Activated CD8-positive, alpha-beta T cell treated with anti-CD3 and anti-CD28 coated beads, Interleukin-2, amount 10 ng/mL, durations not matched to agents 7 days and 5 days (primary cell): ENCODE measurements at regions not wholly inside any gene's neighbourhood (a gene's known extent, or its start where the extent isn't known, plus 50 kb on each side); places are given as distances from the start of the nearest gene placed in this dataset.
"Not testable (repeated sequence)": the region's sequence is repeated elsewhere in the genome, so short reads cannot be mapped to it uniquely, and the experiment has no call there.

Source experiments
- ATAC-seq: fragments of 150-1000 bp; cut with Tn5 transposase; one replicate; pipeline ENCODE4 v1.10.0; 2021; ENCODE audit warnings: moderate library complexity
- CTCF ChIA-PET: fragments of 350-600 bp; sonication (Branson Sonifier 250); formaldehyde crosslinking; loops from one replicate; lab custom pipeline; 2021; ENCODE audit warnings: antibody characterized with exemption; lab: Charles Lee
- POLR2A ChIA-PET: fragments of 350-600 bp; sonication (Branson Sonifier 250); formaldehyde crosslinking; loops from one replicate; lab custom pipeline; 2021; ENCODE audit warnings: antibody characterized with exemption; lab: Charles Lee
- DNase-seq: peaks from one replicate; pipeline ENCODE4 v3.0.0-alpha.2; 2020
- H3K27ac Mint-ChIP-seq: one replicate; pipeline ENCODE4 v1.8.0; 2021; ENCODE audit warnings: mild to moderate bottlenecking, mixed read lengths
- H3K27me3 Mint-ChIP-seq: one replicate; pipeline ENCODE4 v1.8.0; 2021; ENCODE audit warnings: low read depth, mixed read lengths
- H3K36me3 Mint-ChIP-seq: one replicate; pipeline ENCODE4 v1.8.0; 2021; ENCODE audit warnings: low read depth, mixed read lengths
- H3K4me1 Mint-ChIP-seq: one replicate; pipeline ENCODE4 v1.8.0; 2021; ENCODE audit warnings: low read depth, mixed read lengths
- H3K4me3 Mint-ChIP-seq: one replicate; pipeline ENCODE4 v1.8.0; 2021; ENCODE audit warnings: mild to moderate bottlenecking, mixed read lengths
- H3K9me3 Mint-ChIP-seq: one replicate; pipeline ENCODE4 v1.8.0; 2022; ENCODE audit warnings: mixed read lengths; ENCODE audit not compliant: insufficient read depth

DNA sequence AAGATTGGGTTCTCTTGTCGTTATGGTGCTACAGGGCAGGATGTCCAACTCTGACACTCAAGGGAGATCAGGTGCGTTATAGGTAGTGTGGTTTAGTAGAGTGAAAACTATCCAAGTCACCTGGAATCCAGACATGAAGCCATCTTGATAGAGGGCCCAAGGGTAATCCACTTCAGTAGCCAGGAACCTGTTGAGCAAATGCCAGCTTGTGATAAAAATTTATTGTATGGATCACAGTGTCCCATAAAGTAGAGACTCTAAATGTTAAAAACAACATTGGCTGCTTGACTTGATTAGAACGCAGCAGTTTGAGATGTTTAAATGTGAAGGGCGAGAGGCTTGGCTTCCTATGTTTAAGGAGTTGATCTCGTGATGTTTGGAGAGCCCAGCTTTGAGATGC, 105.7 kb upstream of the GMDS start:
- H3K4me3 Mint-ChIP-seq = no peak overlapping the region
- no peak for DNase-seq
- H3K36me3 Mint-ChIP-seq = no peaks in the 10 kb centered on the region
- POLR2A ChIA-PET = interaction anchor here (1.2 kb wide), 1 partner anchor 142 kb away, joined by 3 read pairs; no protein-coding TSS in a partner anchor
- H3K27me3 Mint-ChIP-seq = no peaks in the 10 kb centered on the region
- ATAC-seq = no peak
- no peaks in the 10 kb centered on the region for H3K4me1 Mint-ChIP-seq
- no peaks in the 10 kb centered on the region for H3K9me3 Mint-ChIP-seq
- H3K27ac Mint-ChIP-seq = no peak overlapping the region
- CTCF ChIA-PET = interaction anchor here (0.9 to 1.9 kb wide), 4 partner anchors 142 to 754 kb away, joined by 3 to 12 read pairs (median 3); no protein-coding TSS in a partner anchor

DNA sequence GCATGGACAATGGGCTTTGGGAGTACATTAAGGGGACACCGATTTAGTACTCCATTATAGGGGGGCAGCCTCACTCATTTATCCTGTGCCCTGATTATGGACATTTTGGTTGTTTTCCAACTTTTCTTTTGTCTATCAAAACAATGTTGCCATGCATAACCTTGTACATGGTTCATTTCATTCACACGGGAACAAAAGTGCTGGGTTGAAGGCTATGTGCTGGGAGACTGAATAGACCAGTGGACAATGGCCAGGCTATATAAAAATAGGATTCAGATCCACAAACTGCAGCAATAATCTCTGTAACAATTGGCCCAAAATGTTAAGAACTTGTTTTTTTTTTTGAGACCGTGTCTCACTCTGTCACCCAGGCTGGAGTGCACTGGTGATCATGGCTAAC, 100.7 kb upstream of the GMDS start:
- no peak for DNase-seq
- ATAC-seq = no peak
- Mint-ChIP-seq H3K4me3 (no peak overlapping the region), H3K27me3 (no peaks in the 10 kb centered on the region), H3K4me1 (no peaks in the 10 kb centered on the region), H3K36me3 (no peaks in the 10 kb centered on the region), H3K9me3 (peaks cover 6% of the 10 kb centered on the region), H3K27ac (no peak overlapping the region)
- POLR2A ChIA-PET = no interaction called here
- CTCF ChIA-PET = no interaction called here

GRCh38 chr6:2344319-2344905, 99.0 kb upstream of the GMDS start:
- Mint-ChIP-seq H3K9me3 (peaks cover 12% of the 10 kb centered on the region), H3K4me1 (no peaks in the 10 kb centered on the region), H3K27ac (no peak overlapping the region), H3K4me3 (no peak overlapping the region), H3K27me3 (no peaks in the 10 kb centered on the region), H3K36me3 (no peaks in the 10 kb centered on the region)
- ATAC-seq (no peak), DNase-seq (no peak)
- POLR2A ChIA-PET = no interaction called here
- CTCF ChIA-PET = no interaction called here

DNA sequence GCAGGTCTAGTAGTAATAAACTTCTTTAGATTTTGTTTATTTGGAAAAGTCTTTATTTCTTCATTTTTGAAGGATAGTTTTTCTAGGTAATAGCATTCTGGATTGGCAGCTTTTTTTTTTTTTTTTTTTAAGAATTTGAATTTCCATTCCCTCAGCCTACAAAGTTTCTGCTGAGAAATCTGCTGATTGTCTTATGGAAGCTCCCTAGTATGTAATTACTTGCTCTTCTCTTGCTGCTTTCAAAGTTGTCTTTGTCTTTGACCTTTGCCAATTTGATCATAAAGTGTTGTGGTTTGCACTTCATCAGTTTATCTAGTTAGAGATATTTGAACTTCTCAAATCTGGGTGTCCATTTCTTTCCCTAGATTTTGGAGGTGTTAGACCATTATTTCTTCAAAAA, 82.2 kb upstream of the GMDS start:
- ChIA-PET POLR2A (no interaction called here), CTCF (no interaction called here)
- no peak for ATAC-seq
- no peak overlapping the region for H3K27ac Mint-ChIP-seq
- peaks cover 2% of the 10 kb centered on the region for H3K4me1 Mint-ChIP-seq
- peaks cover 27% of the 10 kb centered on the region for H3K9me3 Mint-ChIP-seq
- H3K36me3 Mint-ChIP-seq = peaks cover 13% of the 10 kb centered on the region
- DNase-seq = no peak
- H3K27me3 Mint-ChIP-seq = no peaks in the 10 kb centered on the region
- H3K4me3 Mint-ChIP-seq = no peak overlapping the region

GRCh38 chr6:2324166-2324953, 79.0 kb upstream of the GMDS start:
- ATAC-seq (no peak), DNase-seq (no peak)
- Mint-ChIP-seq H3K4me3 (no peak overlapping the region), H3K4me1 (peaks cover 2% of the 10 kb centered on the region), H3K27ac (no peak overlapping the region), H3K27me3 (no peaks in the 10 kb centered on the region), H3K36me3 (peaks cover 13% of the 10 kb centered on the region), H3K9me3 (peaks cover 38% of the 10 kb centered on the region)
- POLR2A ChIA-PET = no interaction called here
- CTCF ChIA-PET = no interaction called here

GRCh38 chr6:2317498-2317897, 72.1 kb upstream of the GMDS start:
- H3K9me3 Mint-ChIP-seq = peaks cover 24% of the 10 kb centered on the region
- H3K27ac Mint-ChIP-seq, ATAC-seq, DNase-seq, POLR2A ChIA-PET, H3K4me3 Mint-ChIP-seq, CTCF ChIA-PET, H3K36me3 Mint-ChIP-seq, H3K4me1 Mint-ChIP-seq, H3K27me3 Mint-ChIP-seq: not testable (repeated sequence)

GRCh38 chr6:2314641-2315040, 69.2 kb upstream of the GMDS start:
- DNase-seq (no peak), ATAC-seq (no peak)
- Mint-ChIP-seq H3K27me3 (no peaks in the 10 kb centered on the region), H3K27ac (no peak overlapping the region), H3K9me3 (peaks cover 17% of the 10 kb centered on the region), H3K4me3 (no peak overlapping the region), H3K4me1 (no peaks in the 10 kb centered on the region), H3K36me3 (peaks cover 2% of the 10 kb centered on the region)
- POLR2A ChIA-PET = no interaction called here
- CTCF ChIA-PET = no interaction called here

DNA sequence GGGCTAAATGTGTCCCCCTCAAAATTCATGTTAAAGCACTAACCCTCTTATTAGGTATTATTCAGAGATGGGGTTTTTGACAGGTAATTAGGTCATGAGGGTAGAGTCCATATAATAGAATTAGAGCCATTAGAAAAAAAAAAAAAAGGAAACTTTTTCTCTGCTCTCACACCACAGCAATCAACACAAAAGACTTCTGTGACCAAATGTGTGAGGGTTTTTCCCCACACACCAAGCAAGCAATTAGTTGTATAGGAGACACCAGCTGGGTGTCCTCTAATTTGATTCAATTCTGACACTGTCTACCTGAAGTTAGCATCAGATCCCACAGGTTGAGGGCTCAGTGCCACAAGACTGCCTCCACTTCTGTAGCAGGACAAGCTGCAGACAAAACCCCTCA, 64.6 kb upstream of the GMDS start:
- Mint-ChIP-seq H3K27me3 (no peaks in the 10 kb centered on the region), H3K4me3 (no peak overlapping the region), H3K4me1 (no peaks in the 10 kb centered on the region), H3K9me3 (peaks cover 17% of the 10 kb centered on the region), H3K36me3 (no peaks in the 10 kb centered on the region), H3K27ac (no peak overlapping the region)
- ChIA-PET POLR2A (no interaction called here), CTCF (no interaction called here)
- ATAC-seq (no peak), DNase-seq (no peak)

DNA sequence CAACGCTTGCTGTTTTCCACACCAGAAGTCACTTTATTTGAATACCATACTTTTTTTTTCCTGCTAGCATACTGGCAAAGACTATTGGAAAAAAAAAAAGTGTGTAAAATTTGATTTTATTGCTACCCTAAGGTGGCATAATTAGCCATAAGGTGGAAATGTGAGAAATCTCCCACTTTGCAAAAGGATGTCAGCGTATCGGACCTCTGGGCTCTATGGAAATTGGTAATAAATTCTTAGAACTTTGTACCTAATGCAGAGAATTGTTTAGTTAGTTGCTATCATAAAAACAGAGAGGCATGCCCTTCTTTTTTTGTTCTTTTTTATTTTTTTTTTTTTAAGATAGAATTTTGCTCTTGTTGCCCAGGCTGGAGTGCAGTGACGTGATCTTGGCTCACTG, 63.7 kb upstream of the GMDS start:
- Mint-ChIP-seq H3K27ac (no peak overlapping the region), H3K4me3 (no peak overlapping the region), H3K27me3 (no peaks in the 10 kb centered on the region), H3K4me1 (no peaks in the 10 kb centered on the region), H3K9me3 (peaks cover 13% of the 10 kb centered on the region), H3K36me3 (no peaks in the 10 kb centered on the region)
- ATAC-seq = no peak
- POLR2A ChIA-PET = no interaction called here
- CTCF ChIA-PET = no interaction called here
- DNase-seq = no peak

DNA sequence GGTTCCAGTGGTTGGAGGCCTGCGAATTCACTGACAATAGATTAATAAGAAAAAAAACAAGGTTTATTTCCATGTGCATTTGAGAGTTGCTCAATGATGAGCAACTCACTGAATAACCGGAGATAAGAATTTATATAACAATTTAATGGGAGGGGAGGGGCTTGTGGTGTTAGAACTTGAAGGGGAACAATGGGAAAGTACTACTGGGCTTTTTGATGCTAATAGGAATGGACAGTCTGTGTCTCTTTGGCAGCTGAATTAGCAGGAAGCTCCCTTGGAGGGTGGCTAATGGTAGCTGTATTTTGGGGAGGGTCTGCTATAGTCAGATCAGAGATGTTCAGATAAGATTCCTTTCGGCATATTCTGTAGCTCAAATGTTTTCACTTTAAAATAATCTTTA, 62.4 kb upstream of the GMDS start:
- ChIA-PET POLR2A (no interaction called here), CTCF (no interaction called here)
- Mint-ChIP-seq H3K4me3 (no peak overlapping the region), H3K36me3 (no peaks in the 10 kb centered on the region), H3K9me3 (peaks cover 4% of the 10 kb centered on the region), H3K27ac (no peak overlapping the region), H3K27me3 (no peaks in the 10 kb centered on the region), H3K4me1 (no peaks in the 10 kb centered on the region)
- ATAC-seq (no peak), DNase-seq (no peak)

GRCh38 chr6:2305951-2306350, 60.5 kb upstream of the GMDS start:
- H3K9me3 Mint-ChIP-seq = no peaks in the 10 kb centered on the region
- ATAC-seq (no peak), DNase-seq (no peak)
- ChIA-PET CTCF (no interaction called here), POLR2A (no interaction called here)
- H3K36me3 Mint-ChIP-seq = peaks cover 2% of the 10 kb centered on the region
- no peaks in the 10 kb centered on the region for H3K27me3 Mint-ChIP-seq
- no peak overlapping the region for H3K27ac Mint-ChIP-seq
- no peak overlapping the region for H3K4me3 Mint-ChIP-seq
- no peaks in the 10 kb centered on the region for H3K4me1 Mint-ChIP-seq

DNA sequence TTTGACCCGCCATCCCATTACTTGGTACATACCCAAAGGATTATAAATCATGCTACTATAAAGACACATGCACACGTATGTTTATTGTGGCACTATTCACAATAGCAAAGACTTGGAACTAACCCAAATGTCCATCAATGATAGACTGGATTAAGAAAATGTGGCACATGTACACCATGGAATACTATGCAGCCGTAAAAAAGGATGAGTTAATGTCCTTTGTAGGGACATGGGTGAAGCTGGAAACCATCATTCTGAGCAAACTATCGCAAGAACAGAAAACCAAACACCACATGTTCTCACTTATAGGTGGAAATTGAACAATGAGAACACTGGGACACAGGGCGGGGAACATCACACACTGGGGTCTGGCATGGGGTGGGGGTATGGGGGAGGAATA, 57.1 kb upstream of the GMDS start:
- H3K4me1 Mint-ChIP-seq, H3K36me3 Mint-ChIP-seq, CTCF ChIA-PET, H3K4me3 Mint-ChIP-seq, ATAC-seq, DNase-seq, H3K27ac Mint-ChIP-seq, H3K9me3 Mint-ChIP-seq, POLR2A ChIA-PET, H3K27me3 Mint-ChIP-seq: not testable (repeated sequence)
